ENCODE measurements at regions not wholly inside any gene's neighbourhood (a gene's known extent, or its start where the extent isn't known, plus 50 kb on each side); places are given as distances from the start of the nearest gene placed in this dataset.

- TF ChIP-seq CTCF (IDR thresholded peaks at IDR 0.05; ENCODE audit: low read depth, low read length, poor library complexity, severe bottlenecking), result no peak
- no peak for TF ChIP-seq EZH2phosphoT487 (IDR thresholded peaks at IDR 0.05; ENCODE audit: borderline replicate concordance, low read length)
Measured at GRCh38 chr18:47492691-47493090, 241.2 kb upstream of the SKOR2 start.

Data from DOHH2 (cell line).